HG03521 (cell line): ENCODE measurements at regions not wholly inside any gene's neighbourhood (a gene's known extent, or its start where the extent isn't known, plus 50 kb on each side); places are given as distances from the start of the nearest gene placed in this dataset.

Experiments used
- ATAC-seq: cut with Tn5 transposase; IDR thresholded peaks from one replicate; pipeline ENCODE4 v1.9.1; 2021; ENCODE audit warnings: mild to moderate bottlenecking, moderate library complexity; ENCODE audit not compliant: unreplicated experiment

- ATAC-seq: no peak
Measured at GRCh38 chr5:66540078-66540477, 56.1 kb upstream of the MAST4 start.

- ATAC-seq: no peak
Measured at GRCh38 chr5:66542711-66543110, 53.5 kb upstream of the MAST4 start.
